OCI-LY7 (cell line): ENCODE measurements at regions not wholly inside any gene's neighbourhood (a gene's known extent, or its start where the extent isn't known, plus 50 kb on each side); places are given as distances from the start of the nearest gene placed in this dataset.

Source experiments
- CTCF ChIP-seq: fragments of 200-600 bp; sonication (generic); conservative IDR thresholded peaks from 2 replicates; pipeline ENCODE4 v1.5.1; 2014; ENCODE audit warnings: mild to moderate bottlenecking, antibody characterized with exemption, low read length, moderate library complexity, mixed read lengths
- EZH2phosphoT487 ChIP-seq: fragments of 200-600 bp; sonication (generic); IDR thresholded peaks from 2 replicates; pipeline ENCODE4 v1.6.1; 2018; ENCODE audit warnings: low read depth, borderline replicate concordance, mild to moderate bottlenecking, mixed run types, antibody characterized with exemption, low read length, moderate library complexity, mixed read lengths

DNA sequence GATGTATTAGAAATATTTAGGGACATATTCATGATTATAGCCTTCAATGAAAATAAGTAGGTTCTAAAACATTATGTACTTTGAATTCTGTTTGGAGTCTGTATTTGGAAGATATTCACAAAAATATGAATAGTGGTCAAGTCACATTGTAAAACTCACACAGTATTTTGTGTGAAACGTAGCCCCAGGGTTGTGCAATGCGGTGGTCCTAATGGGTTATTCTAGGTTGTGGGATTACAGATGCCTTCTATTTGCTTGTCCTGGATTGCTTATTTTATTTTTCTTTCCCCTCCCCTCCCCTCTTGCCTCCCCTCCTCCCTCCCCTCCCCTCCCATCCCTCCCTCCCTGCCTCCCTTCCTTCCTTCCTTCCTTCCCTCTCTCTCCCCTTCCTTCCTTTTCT, 93.7 kb upstream of the THUMPD2 start:
- no peak for TF ChIP-seq CTCF
- TF ChIP-seq EZH2phosphoT487: no peak
